ENCODE measurements at regions not wholly inside any gene's neighbourhood (a gene's known extent, or its start where the extent isn't known, plus 50 kb on each side); places are given as distances from the start of the nearest gene placed in this dataset.

GRCh38 chr12:22899184-22899583 is 274.2 kb downstream of the ETNK1 start:
- Histone ChIP-seq H3K9me3 (ENCODE audit: control insufficient read depth in 4 of 4, low read length in 3 of 4) (peaks cover 0 to 4% (median under 1%) of the 10 kb centered on the region in 4 donors), H3K27me3 (ENCODE audit: control insufficient read depth in 4 of 4, insufficient read depth in 4 of 4, low read length in 3 of 4) (no peaks in the 10 kb centered on the region), H3K4me3 (ENCODE audit: low read depth in 1 of 3, low read length in 3 of 3) (no peak overlapping the region), H3K27ac (ENCODE audit: low read depth in 1 of 2, low read length in 2 of 2) (no peak overlapping the region), H3K36me3 (ENCODE audit: control insufficient read depth in 4 of 4, insufficient read depth in 3 of 4, low read depth in 1 of 4, low read length in 3 of 4) (no peaks in the 10 kb centered on the region), H3K4me1 (ENCODE audit: control insufficient read depth in 4 of 4, insufficient read depth in 4 of 4, low read length in 3 of 4) (peaks cover 0 to 3% (median 0%) of the 10 kb centered on the region in 4 donors), H3K9ac (ENCODE audit: low read depth in 1 of 2, low read length in 2 of 2) (no peak overlapping the region)
- TF ChIP-seq CTCF (IDR thresholded peaks at IDR 0.05; ENCODE audit: low read depth, low read length, missing input control), result no peak
- no peak for TF ChIP-seq ATF3 (IDR thresholded peaks at IDR 0.05)
- TF ChIP-seq FOXA1 (IDR thresholded peaks at IDR 0.05), result no peak
- no peak for TF ChIP-seq JUND (IDR thresholded peaks at IDR 0.05)
- no peak for TF ChIP-seq ZBTB33 (IDR thresholded peaks at IDR 0.05)
- no peak for TF ChIP-seq MAX (IDR thresholded peaks at IDR 0.05)
- TF ChIP-seq, protein P1, sequence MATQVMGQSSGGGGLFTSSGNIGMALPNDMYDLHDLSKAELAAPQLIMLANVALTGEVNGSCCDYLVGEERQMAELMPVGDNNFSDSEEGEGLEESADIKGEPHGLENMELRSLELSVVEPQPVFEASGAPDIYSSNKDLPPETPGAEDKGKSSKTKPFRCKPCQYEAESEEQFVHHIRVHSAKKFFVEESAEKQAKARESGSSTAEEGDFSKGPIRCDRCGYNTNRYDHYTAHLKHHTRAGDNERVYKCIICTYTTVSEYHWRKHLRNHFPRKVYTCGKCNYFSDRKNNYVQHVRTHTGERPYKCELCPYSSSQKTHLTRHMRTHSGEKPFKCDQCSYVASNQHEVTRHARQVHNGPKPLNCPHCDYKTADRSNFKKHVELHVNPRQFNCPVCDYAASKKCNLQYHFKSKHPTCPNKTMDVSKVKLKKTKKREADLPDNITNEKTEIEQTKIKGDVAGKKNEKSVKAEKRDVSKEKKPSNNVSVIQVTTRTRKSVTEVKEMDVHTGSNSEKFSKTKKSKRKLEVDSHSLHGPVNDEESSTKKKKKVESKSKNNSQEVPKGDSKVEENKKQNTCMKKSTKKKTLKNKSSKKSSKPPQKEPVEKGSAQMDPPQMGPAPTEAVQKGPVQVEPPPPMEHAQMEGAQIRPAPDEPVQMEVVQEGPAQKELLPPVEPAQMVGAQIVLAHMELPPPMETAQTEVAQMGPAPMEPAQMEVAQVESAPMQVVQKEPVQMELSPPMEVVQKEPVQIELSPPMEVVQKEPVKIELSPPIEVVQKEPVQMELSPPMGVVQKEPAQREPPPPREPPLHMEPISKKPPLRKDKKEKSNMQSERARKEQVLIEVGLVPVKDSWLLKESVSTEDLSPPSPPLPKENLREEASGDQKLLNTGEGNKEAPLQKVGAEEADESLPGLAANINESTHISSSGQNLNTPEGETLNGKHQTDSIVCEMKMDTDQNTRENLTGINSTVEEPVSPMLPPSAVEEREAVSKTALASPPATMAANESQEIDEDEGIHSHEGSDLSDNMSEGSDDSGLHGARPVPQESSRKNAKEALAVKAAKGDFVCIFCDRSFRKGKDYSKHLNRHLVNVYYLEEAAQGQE (IDR thresholded peaks at IDR 0.05), result no peak
- TF ChIP-seq RAD21 (IDR thresholded peaks at IDR 0.05), result no peak
- TF ChIP-seq SP1 (IDR thresholded peaks at IDR 0.05), result no peak
- no peak for TF ChIP-seq NR2F2 (IDR thresholded peaks at IDR 0.05)
- TF ChIP-seq HNF4A (conservative IDR thresholded peaks at IDR 0.05), result no peak
- TF ChIP-seq EGR1 (IDR thresholded peaks at IDR 0.05; ENCODE audit: low read depth in 2 of 2), result no peak
- TF ChIP-seq YY1 (IDR thresholded peaks at IDR 0.05), result no peak
- no peak for TF ChIP-seq RXRA (IDR thresholded peaks at IDR 0.05)
- no peak for TF ChIP-seq TAF1 (conservative IDR thresholded peaks at IDR 0.05)
- TF ChIP-seq GABPA (IDR thresholded peaks at IDR 0.05 in 1 of 2, conservative IDR thresholded peaks at IDR 0.05 in 1 of 2), result no peak
- no peak for TF ChIP-seq FOXA2 (IDR thresholded peaks at IDR 0.05)
- TF ChIP-seq HNF4G (IDR thresholded peaks at IDR 0.05), result no peak
- WGBS, result 87% methylated on average over 4 of the region's 4 CpGs
- DNase-seq (ENCODE audit: low spot score), result no peak

Measured in liver (tissue), 8 donors.